CD4-positive, alpha-beta memory T cell (primary cell): ENCODE measurements at regions not wholly inside any gene's neighbourhood (a gene's known extent, or its start where the extent isn't known, plus 50 kb on each side); places are given as distances from the start of the nearest gene placed in this dataset.

ENCODE experiments used
- CTCF ChIA-PET: fragments of 350-600 bp; sonication (Branson Sonifier 250); formaldehyde crosslinking; loops from one replicate; lab custom pipeline; 2021; ENCODE audit warnings: inconsistent platforms; ENCODE audit not compliant: partially characterized antibody; lab: Charles Lee
- POLR2A ChIA-PET: fragments of 350-600 bp; sonication (Branson Sonifier 250); formaldehyde crosslinking; loops from one replicate; lab custom pipeline; 2021; ENCODE audit not compliant: partially characterized antibody; lab: Charles Lee
- DNase-seq, 5 donors: peaks; one replicate each; pipeline versions ENCODE4 v3.0.0 to v3.0.0-alpha.2; 2020 to 2022; ENCODE audit warnings: mixed read lengths in 1 of 5
- H3K27ac ChIP-seq: one replicate; pipeline ENCODE4 v1.7.0; 2013; ENCODE audit warnings: low read depth, low read length
- H3K27me3 ChIP-seq: 2 replicates; pipeline ENCODE4 v1.7.0; 2013; ENCODE audit warnings: mild to moderate bottlenecking, low read length, moderate library complexity; ENCODE audit not compliant: insufficient read depth
- H3K36me3 ChIP-seq: 2 replicates; pipeline ENCODE4 v1.7.0; 2013; ENCODE audit warnings: mild to moderate bottlenecking, low read length, moderate library complexity; ENCODE audit not compliant: insufficient read depth
- H3K4me1 ChIP-seq: 2 replicates; pipeline ENCODE4 v1.7.0; 2013; ENCODE audit warnings: mild to moderate bottlenecking, low read length, moderate library complexity; ENCODE audit not compliant: insufficient read depth
- H3K4me3 ChIP-seq, 2 donors: one replicate each; pipeline ENCODE4 v1.7.0; 2013; ENCODE audit warnings: low read length in 2 of 2, mild to moderate bottlenecking in 1 of 2
- H3K9me3 ChIP-seq, 2 donors: one replicate each; pipeline ENCODE4 v1.7.0; 2013; ENCODE audit warnings: low read length in 2 of 2, control low read depth in 1 of 2; ENCODE audit not compliant: control insufficient read depth in 1 of 2
- H3K27ac Mint-ChIP-seq, 7 donors: one replicate each; pipeline ENCODE4 v1.8.0; 2020 to 2021; ENCODE audit warnings: mixed read lengths in 7 of 7, mild to moderate bottlenecking in 6 of 7, inconsistent platforms in 3 of 7, moderate library complexity in 3 of 7
- H3K27me3 Mint-ChIP-seq, 2 donors: one replicate each; pipeline ENCODE4 v1.8.0; 2020 to 2021; ENCODE audit warnings: mixed read lengths in 2 of 2
- H3K36me3 Mint-ChIP-seq, 2 donors: one replicate each; pipeline ENCODE4 v1.8.0; 2020 to 2021; ENCODE audit warnings: mixed read lengths in 2 of 2, inconsistent platforms in 1 of 2, mild to moderate bottlenecking in 1 of 2
- H3K4me1 Mint-ChIP-seq, 4 donors: one replicate each; pipeline ENCODE4 v1.8.0; 2020 to 2021; ENCODE audit warnings: mixed read lengths in 4 of 4, mild to moderate bottlenecking in 1 of 4
- H3K4me3 Mint-ChIP-seq, 8 donors: one replicate each; pipeline ENCODE4 v1.8.0; 2020 to 2021; ENCODE audit warnings: mixed read lengths in 8 of 8, mild to moderate bottlenecking in 7 of 8, moderate library complexity in 6 of 8, inconsistent platforms in 3 of 8
- H3K9me3 Mint-ChIP-seq, 8 donors: one replicate each; pipeline ENCODE4 v1.8.0; 2020 to 2021; ENCODE audit warnings: mixed read lengths in 8 of 8, mild to moderate bottlenecking in 5 of 8, inconsistent platforms in 3 of 8, moderate library complexity in 1 of 8
- intact Hi-C: fragments of 100-400 bp; cut with micrococcal nuclease; formaldehyde crosslinking; loops from one replicate; pipeline ENCODE4 v1.15.1; 2023

DNA sequence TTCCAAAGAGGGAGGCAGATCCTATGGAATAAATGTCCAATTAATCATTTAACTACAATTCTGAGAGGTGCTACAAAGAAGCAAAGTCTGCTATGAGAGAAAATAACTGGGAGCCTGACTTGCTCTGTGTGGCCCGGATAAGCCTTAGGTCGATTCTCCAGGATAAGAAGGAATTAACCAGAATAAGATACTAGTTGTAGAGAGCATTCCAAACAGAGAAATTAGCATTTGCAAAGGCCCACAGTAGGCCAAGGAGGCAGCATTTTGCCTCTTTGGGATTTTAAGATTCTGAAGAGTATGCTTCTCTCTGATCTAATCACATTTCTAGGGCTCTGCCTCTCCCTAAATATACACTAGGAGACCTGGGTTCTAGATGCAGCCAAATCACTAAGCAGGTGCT is 113.7 kb downstream of the SNX19 start:
- Histone ChIP-seq H3K9me3 (no peaks in the 10 kb centered on the region), H3K36me3 (no peaks in the 10 kb centered on the region), H3K27me3 (no peaks in the 10 kb centered on the region), H3K4me3 (no peak overlapping the region), H3K27ac (no peak overlapping the region), H3K4me1 (no peaks in the 10 kb centered on the region)
- Mint-ChIP-seq H3K4me3 (no peak overlapping the region), H3K27me3 (peaks cover 4 to 9% of the 10 kb centered on the region in 2 donors), H3K4me1 (no peaks in the 10 kb centered on the region), H3K27ac (no peak overlapping the region), H3K36me3 (no peaks in the 10 kb centered on the region), H3K9me3 (peaks cover 0 to 3% (median 0%) of the 10 kb centered on the region in 8 donors)
- intact Hi-C loops, result no loop called here
- no peak for DNase-seq
- ChIA-PET POLR2A (no interaction called here), CTCF (no interaction called here)

DNA sequence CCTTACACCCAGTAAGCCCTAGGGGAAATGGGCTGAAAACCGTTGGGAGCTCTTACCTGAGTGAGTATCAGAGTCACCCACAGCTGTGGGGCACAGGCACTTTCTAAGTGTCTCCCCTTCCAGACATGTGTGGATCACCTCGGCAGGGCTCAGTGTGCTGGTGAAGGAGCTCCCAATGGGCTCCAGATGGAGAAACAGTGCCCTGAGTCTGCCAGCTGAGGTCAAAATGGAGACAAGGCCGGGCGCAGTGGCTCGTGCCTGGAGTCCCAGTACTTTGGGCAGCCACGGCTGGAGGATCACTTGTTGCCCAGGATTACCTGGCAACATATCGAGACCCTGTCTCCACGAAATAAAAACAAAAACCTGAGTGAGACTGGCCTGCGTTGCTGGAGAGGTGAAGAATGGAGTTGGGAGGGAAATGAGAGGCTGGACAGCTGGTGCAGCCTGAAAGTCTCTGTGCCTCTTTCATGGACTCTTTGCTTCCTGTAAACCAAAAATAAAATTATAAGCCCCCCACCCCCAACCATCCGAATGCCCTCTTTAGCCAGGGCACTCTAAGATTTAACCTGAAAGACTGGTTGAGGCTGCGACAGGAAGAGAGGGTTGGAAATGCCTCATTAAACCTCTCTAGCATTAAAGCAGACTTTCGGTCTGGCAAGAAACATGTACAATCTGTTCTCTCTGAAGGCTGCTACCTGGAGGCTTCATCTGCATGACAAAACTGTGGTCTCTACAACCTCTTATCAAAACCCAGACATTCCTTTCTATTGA is 111.8 kb downstream of the SNX19 start:
- H3K27ac ChIP-seq, result no peak overlapping the region
- H3K27me3 ChIP-seq, result no peaks in the 10 kb centered on the region
- H3K4me1 ChIP-seq, result no peaks in the 10 kb centered on the region
- Mint-ChIP-seq H3K4me1 (no peaks in the 10 kb centered on the region), H3K27me3 (peaks cover 4 to 9% of the 10 kb centered on the region in 2 donors), H3K9me3 (peaks cover 0 to 3% (median 0%) of the 10 kb centered on the region in 8 donors), H3K27ac (no peak overlapping the region), H3K4me3 (no peak overlapping the region), H3K36me3 (no peaks in the 10 kb centered on the region)
- H3K36me3 ChIP-seq, result no peaks in the 10 kb centered on the region
- POLR2A ChIA-PET, result no interaction called here
- DNase-seq, result no peak
- CTCF ChIA-PET, result no interaction called here
- H3K4me3 ChIP-seq, result no peak overlapping the region
- no peaks in the 10 kb centered on the region for H3K9me3 ChIP-seq
- intact Hi-C loops, result no loop called here

DNA sequence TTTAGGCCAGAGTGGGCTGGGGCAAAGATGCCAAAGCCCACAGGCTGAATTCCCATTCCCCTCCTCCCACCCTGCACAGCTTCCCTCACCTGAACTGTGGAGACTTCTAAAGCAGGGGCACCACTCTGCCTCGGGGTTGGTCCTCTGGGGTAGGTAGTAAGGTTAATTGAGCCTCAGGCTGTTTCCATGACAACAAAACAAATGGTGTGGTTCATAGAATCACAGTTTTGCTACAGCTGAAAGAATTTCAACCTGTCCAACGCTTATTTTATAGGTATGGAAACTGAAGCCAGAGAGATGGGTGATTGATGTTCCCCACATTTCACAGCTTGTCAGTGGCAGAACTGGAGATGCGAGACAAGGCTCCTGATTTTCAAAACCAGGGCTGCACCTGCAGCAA is 109.5 kb downstream of the SNX19 start:
- no peaks in the 10 kb centered on the region for H3K9me3 Mint-ChIP-seq
- Histone ChIP-seq H3K4me1 (no peaks in the 10 kb centered on the region), H3K4me3 (no peak overlapping the region), H3K36me3 (no peaks in the 10 kb centered on the region), H3K27ac (no peak overlapping the region), H3K9me3 (no peaks in the 10 kb centered on the region), H3K27me3 (no peaks in the 10 kb centered on the region)
- POLR2A ChIA-PET, result no interaction called here
- H3K27ac Mint-ChIP-seq, result no peak overlapping the region
- no peak overlapping the region for H3K4me3 Mint-ChIP-seq
- CTCF ChIA-PET, result no interaction called here
- H3K27me3 Mint-ChIP-seq, result peaks cover 6 to 9% of the 10 kb centered on the region in 2 donors
- intact Hi-C loops, result no loop called here
- H3K36me3 Mint-ChIP-seq, result no peaks in the 10 kb centered on the region
- H3K4me1 Mint-ChIP-seq, result no peaks in the 10 kb centered on the region
- no peak for DNase-seq

DNA sequence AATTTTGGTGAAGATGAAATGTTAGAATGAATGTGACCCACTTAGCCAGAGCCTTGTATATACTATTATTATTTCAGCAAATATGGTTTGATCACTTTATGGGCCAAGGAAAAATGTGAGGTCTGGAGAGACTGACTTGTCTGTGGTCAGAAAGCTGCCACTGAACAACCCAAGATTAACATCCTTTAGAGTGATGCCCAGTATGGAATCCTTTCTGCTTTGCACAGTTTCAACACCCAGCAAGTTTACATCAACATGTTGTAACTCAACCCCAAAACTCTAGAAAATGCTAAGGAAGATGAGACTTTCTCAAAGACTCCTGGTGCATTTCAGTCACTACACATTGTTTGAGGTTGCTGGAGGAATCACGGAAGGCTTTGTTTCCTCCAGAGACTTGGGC is 107.7 kb downstream of the SNX19 start:
- intact Hi-C loops, result no loop called here
- Mint-ChIP-seq H3K27me3 (peaks cover 6 to 7% of the 10 kb centered on the region in 2 donors), H3K4me3 (no peak overlapping the region), H3K4me1 (no peaks in the 10 kb centered on the region), H3K27ac (no peak overlapping the region), H3K36me3 (no peaks in the 10 kb centered on the region), H3K9me3 (no peaks in the 10 kb centered on the region)
- H3K4me1 ChIP-seq, result no peaks in the 10 kb centered on the region
- no peak for DNase-seq
- H3K27me3 ChIP-seq, result no peaks in the 10 kb centered on the region
- POLR2A ChIA-PET, result no interaction called here
- CTCF ChIA-PET, result no interaction called here
- no peak overlapping the region for H3K27ac ChIP-seq
- no peaks in the 10 kb centered on the region for H3K9me3 ChIP-seq
- no peaks in the 10 kb centered on the region for H3K36me3 ChIP-seq
- no peak overlapping the region for H3K4me3 ChIP-seq

DNA sequence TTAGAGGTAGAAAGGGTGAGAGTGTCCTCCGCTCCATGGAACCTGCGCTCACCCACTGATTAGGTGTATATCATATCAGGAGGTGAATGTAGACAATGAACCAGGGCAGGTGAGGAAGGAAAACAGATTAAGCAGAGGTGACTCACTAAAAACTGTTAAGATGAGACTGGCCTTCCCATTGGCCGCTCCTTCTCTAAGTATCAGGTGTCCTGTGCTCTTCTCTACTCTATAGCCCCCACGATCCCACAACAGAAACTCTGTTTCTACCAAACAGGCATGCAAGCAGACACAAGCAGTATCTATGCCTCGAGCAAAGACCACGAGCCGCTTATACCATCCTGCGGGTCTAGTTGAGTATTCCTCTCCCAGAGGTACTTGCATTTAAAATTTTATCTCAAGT is 103.1 kb downstream of the SNX19 start:
- ChIA-PET CTCF (no interaction called here), POLR2A (no interaction called here)
- no peak overlapping the region for H3K4me3 Mint-ChIP-seq
- H3K27ac Mint-ChIP-seq, result no peak overlapping the region
- H3K27me3 Mint-ChIP-seq, result peaks cover 9 to 10% of the 10 kb centered on the region in 2 donors
- Histone ChIP-seq H3K27me3 (no peaks in the 10 kb centered on the region), H3K4me3 (no peak overlapping the region), H3K4me1 (no peaks in the 10 kb centered on the region), H3K27ac (no peak overlapping the region), H3K36me3 (no peaks in the 10 kb centered on the region), H3K9me3 (no peaks in the 10 kb centered on the region)
- intact Hi-C loops, result no loop called here
- DNase-seq, result no peak
- H3K36me3 Mint-ChIP-seq, result no peaks in the 10 kb centered on the region
- no peaks in the 10 kb centered on the region for H3K9me3 Mint-ChIP-seq
- no peaks in the 10 kb centered on the region for H3K4me1 Mint-ChIP-seq

DNA sequence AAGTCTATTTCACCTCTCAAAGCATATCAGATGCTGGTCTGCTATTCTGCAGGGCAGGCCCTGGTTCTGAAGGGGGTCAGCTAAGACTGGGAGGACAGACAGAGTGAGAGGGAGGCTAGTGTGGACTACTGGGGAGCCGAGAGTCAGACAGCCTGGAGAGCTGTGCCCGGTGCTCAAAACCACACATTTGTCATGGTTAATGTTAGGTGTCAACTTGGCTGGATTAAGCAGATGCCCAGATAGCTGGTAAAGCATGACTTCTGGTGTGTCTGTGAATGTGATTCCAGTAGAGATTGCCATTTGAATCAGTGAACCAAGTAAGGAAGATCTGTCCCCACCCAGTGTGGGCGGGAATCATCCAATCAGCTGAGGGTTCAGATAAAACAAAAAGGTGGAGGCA is 102.6 kb downstream of the SNX19 start:
- H3K4me1 ChIP-seq, result no peaks in the 10 kb centered on the region
- ChIA-PET POLR2A (no interaction called here), CTCF (no interaction called here)
- DNase-seq, result no peak
- no peaks in the 10 kb centered on the region for H3K27me3 ChIP-seq
- Mint-ChIP-seq H3K4me1 (no peaks in the 10 kb centered on the region), H3K27me3 (peaks cover 10% of the 10 kb centered on the region in 2 donors), H3K27ac (no peak overlapping the region), H3K4me3 (no peak overlapping the region), H3K9me3 (no peaks in the 10 kb centered on the region), H3K36me3 (no peaks in the 10 kb centered on the region)
- intact Hi-C loops, result no loop called here
- H3K4me3 ChIP-seq, result no peak overlapping the region
- H3K36me3 ChIP-seq, result no peaks in the 10 kb centered on the region
- no peak overlapping the region for H3K27ac ChIP-seq
- no peaks in the 10 kb centered on the region for H3K9me3 ChIP-seq

DNA sequence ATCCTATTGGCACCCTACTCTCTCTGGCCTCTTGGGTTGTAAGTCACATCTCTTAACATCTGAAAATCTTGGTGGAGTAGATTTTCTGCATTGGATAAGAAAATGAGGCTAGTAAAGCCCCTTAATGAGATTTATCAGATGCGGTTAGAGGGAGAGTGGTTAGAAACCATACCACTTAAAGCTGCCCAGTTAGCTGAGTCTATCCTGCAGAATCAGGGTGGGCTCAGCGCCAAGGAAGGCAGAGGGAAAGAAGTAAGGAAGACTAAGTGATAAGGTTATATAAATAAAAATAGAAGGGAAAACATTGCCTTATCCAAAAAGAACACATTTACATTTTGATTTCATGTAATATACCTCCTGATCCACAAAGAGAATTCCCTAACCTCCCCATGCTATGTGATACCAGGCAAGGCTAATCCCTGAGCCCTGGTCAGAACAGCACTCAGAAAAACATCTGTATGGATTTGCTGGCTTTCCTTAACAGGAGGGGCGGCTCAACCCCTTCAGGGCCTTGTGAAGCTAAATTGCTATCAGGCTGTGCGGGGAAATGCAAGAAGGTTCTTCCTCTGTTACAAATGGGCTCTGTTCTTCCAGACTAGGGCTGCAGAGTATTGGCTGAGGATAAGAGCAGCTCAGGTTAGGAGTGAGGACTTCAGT is 101.7 kb downstream of the SNX19 start:
- H3K9me3 Mint-ChIP-seq, result no peaks in the 10 kb centered on the region

More for the DNA sequence above, 101.7 kb downstream of the SNX19 start:
- H3K27me3 ChIP-seq, result no peaks in the 10 kb centered on the region
- Mint-ChIP-seq H3K27me3 (peaks cover 10 to 11% of the 10 kb centered on the region in 2 donors), H3K4me3 (no peak overlapping the region), H3K27ac (no peak overlapping the region), H3K4me1 (no peaks in the 10 kb centered on the region), H3K36me3 (no peaks in the 10 kb centered on the region)
- intact Hi-C loops, result no loop called here
- H3K9me3 ChIP-seq, result no peaks in the 10 kb centered on the region
- H3K36me3 ChIP-seq, result no peaks in the 10 kb centered on the region
- ChIA-PET POLR2A (no interaction called here), CTCF (no interaction called here)
- H3K27ac ChIP-seq, result no peak overlapping the region
- H3K4me1 ChIP-seq, result no peaks in the 10 kb centered on the region
- H3K4me3 ChIP-seq, result no peak overlapping the region
- no peak for DNase-seq
